Osteoblast (primary cell): ENCODE measurements at regions not wholly inside any gene's neighbourhood (a gene's known extent, or its start where the extent isn't known, plus 50 kb on each side); places are given as distances from the start of the nearest gene placed in this dataset.

Experiments used
- DNase-seq: peaks from one replicate; pipeline ENCODE4 v3.0.0; 2011; ENCODE audit warnings: low spot score, mixed read lengths; ENCODE audit not compliant: insufficient read length; ENCODE audit errors: missing footprints
- H2AFZ ChIP-seq: 2 replicates; pipeline ENCODE4 v1.6.0; 2011; ENCODE audit warnings: mild to moderate bottlenecking, low read length
- H3K27ac ChIP-seq: 2 replicates; pipeline ENCODE4 v1.5.1; 2011; ENCODE audit warnings: mild to moderate bottlenecking, low read depth, low read length, moderate library complexity
- H3K27me3 ChIP-seq: 2 replicates; pipeline ENCODE4 v1.6.0; 2012; ENCODE audit warnings: mild to moderate bottlenecking, control low read depth, inconsistent platforms, low read length, moderate library complexity; ENCODE audit not compliant: insufficient read depth
- H3K36me3 ChIP-seq: 2 replicates; pipeline ENCODE4 v1.5.1; 2011; ENCODE audit warnings: mild to moderate bottlenecking, low read length, control low read depth, moderate library complexity; ENCODE audit not compliant: insufficient read depth
- H3K4me1 ChIP-seq: 2 replicates; pipeline ENCODE4 v1.5.1; 2011; ENCODE audit warnings: mild to moderate bottlenecking, low read length, control low read depth, moderate library complexity; ENCODE audit not compliant: insufficient read depth
- H3K4me2 ChIP-seq: 2 replicates; pipeline ENCODE4 v1.6.0; 2011; ENCODE audit warnings: mild to moderate bottlenecking, low read length; ENCODE audit not compliant: insufficient read depth
- H3K4me3 ChIP-seq: fragments of 200-600 bp; sonication (generic); 3 replicates; pipeline ENCODE4 v1.5.1; 2012; ENCODE audit warnings: mild to moderate bottlenecking, low read length, inconsistent platforms; ENCODE audit not compliant: insufficient read depth
- H3K79me2 ChIP-seq: 2 replicates; pipeline ENCODE4 v1.6.0; 2012; ENCODE audit warnings: mild to moderate bottlenecking, low read length, control low read depth, inconsistent platforms; ENCODE audit not compliant: insufficient read depth
- H3K9me3 ChIP-seq: 2 replicates; pipeline ENCODE4 v1.5.1; 2011; ENCODE audit warnings: low read depth, low read length, control low read depth
- H4K20me1 ChIP-seq: 2 replicates; pipeline ENCODE4 v1.6.0; 2012; ENCODE audit warnings: mild to moderate bottlenecking, low read length, control low read depth; ENCODE audit not compliant: insufficient read depth
- TF ChIP-seq, protein P1 (sequence below): IDR thresholded peaks from 2 replicates; pipeline ENCODE4 v1.5.1; 2011; ENCODE audit warnings: mild to moderate bottlenecking, low read depth, low read length, moderate library complexity; ENCODE audit errors: extremely low read depth

DNA sequence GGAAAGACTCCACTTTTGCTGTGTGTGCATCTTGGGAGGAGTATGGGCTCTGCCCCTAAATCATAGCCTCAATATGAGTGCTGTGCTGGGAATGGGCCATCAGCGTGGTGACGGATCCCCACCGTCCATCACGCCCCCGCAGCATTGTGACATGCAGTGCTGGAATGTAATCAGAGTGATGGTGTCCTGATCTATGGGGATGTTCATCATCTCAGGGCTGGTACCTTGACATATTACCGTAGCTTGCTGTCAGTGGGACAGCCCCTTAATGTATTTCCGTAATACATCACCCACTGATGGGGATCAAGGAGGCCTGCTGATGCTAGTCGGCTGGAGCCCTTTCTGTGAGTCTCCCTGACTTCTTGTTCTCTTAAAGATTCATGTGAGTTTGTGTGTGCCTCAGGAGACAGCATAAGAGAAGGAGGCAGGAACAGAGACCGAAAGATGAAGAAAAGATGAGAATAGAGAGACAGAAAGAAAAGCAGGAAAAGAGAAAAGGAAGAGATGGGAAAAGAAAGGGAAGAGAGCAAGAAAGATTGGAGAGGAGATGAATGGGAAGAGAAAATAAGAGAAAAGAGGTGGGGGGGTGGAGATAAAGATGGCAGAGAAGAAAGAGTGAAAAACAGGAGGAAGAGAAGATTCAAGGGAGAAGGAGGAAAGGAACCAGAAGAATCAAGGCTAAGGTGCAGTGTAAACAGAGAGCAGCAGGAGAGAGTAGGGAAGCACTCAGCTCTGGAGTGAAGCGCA, 183.7 kb downstream of the RPLP1 start:
- no peaks in the 10 kb centered on the region for H3K36me3 ChIP-seq
- TF ChIP-seq, protein P1, sequence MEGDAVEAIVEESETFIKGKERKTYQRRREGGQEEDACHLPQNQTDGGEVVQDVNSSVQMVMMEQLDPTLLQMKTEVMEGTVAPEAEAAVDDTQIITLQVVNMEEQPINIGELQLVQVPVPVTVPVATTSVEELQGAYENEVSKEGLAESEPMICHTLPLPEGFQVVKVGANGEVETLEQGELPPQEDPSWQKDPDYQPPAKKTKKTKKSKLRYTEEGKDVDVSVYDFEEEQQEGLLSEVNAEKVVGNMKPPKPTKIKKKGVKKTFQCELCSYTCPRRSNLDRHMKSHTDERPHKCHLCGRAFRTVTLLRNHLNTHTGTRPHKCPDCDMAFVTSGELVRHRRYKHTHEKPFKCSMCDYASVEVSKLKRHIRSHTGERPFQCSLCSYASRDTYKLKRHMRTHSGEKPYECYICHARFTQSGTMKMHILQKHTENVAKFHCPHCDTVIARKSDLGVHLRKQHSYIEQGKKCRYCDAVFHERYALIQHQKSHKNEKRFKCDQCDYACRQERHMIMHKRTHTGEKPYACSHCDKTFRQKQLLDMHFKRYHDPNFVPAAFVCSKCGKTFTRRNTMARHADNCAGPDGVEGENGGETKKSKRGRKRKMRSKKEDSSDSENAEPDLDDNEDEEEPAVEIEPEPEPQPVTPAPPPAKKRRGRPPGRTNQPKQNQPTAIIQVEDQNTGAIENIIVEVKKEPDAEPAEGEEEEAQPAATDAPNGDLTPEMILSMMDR, result no peak
- no peak overlapping the region for H3K4me3 ChIP-seq
- DNase-seq, result no peak
- no peaks in the 10 kb centered on the region for H4K20me1 ChIP-seq
- no peaks in the 10 kb centered on the region for H3K9me3 ChIP-seq
- H3K4me2 ChIP-seq, result no peak overlapping the region
- H3K79me2 ChIP-seq, result no peaks in the 10 kb centered on the region
- H3K4me1 ChIP-seq, result no peaks in the 10 kb centered on the region
- peaks cover 47% of the 10 kb centered on the region for H3K27me3 ChIP-seq
- no peak overlapping the region for H2AFZ ChIP-seq
- no peak overlapping the region for H3K27ac ChIP-seq

- Histone ChIP-seq H3K9me3 (no peaks in the 10 kb centered on the region), H3K27ac (no peak overlapping the region), H3K4me1 (no peaks in the 10 kb centered on the region), H3K36me3 (no peaks in the 10 kb centered on the region), H4K20me1 (no peaks in the 10 kb centered on the region), H3K79me2 (no peaks in the 10 kb centered on the region), H3K27me3 (peaks cover 40% of the 10 kb centered on the region), H3K4me2 (no peak overlapping the region), H3K4me3 (no peak overlapping the region), H2AFZ (no peak overlapping the region)
- DNase-seq, result no peak
- TF ChIP-seq, protein P1, result no peak
These were observed 185.2 kb downstream of the RPLP1 start for GRCh38 chr15:69637818-69638217.

- Histone ChIP-seq H3K4me1 (no peaks in the 10 kb centered on the region), H3K36me3 (no peaks in the 10 kb centered on the region), H3K27ac (no peak overlapping the region), H3K27me3 (peaks cover 35% of the 10 kb centered on the region), H3K4me2 (no peak overlapping the region), H3K9me3 (no peaks in the 10 kb centered on the region), H3K79me2 (no peaks in the 10 kb centered on the region), H4K20me1 (no peaks in the 10 kb centered on the region), H2AFZ (no peak overlapping the region), H3K4me3 (no peak overlapping the region)
- no peak for DNase-seq
- TF ChIP-seq, protein P1, result no peak
These were observed 190.9 kb downstream of the RPLP1 start for GRCh38 chr15:69643476-69643875.

- no peak for DNase-seq
- Histone ChIP-seq H4K20me1 (no peaks in the 10 kb centered on the region), H2AFZ (no peak overlapping the region), H3K4me2 (no peak overlapping the region), H3K4me1 (no peaks in the 10 kb centered on the region), H3K27ac (no peak overlapping the region), H3K36me3 (no peaks in the 10 kb centered on the region), H3K9me3 (no peaks in the 10 kb centered on the region), H3K79me2 (no peaks in the 10 kb centered on the region), H3K4me3 (no peak overlapping the region), H3K27me3 (peaks cover 40% of the 10 kb centered on the region)
- TF ChIP-seq, protein P1, result no peak
These were observed 191.4 kb downstream of the RPLP1 start for GRCh38 chr15:69643971-69644370.
